Posterior cingulate gyrus (tissue), 11 donors: ENCODE measurements at regions not wholly inside any gene's neighbourhood (a gene's known extent, or its start where the extent isn't known, plus 50 kb on each side); places are given as distances from the start of the nearest gene placed in this dataset.

Source experiments
- DNase-seq, 10 donors: peaks; one replicate each; pipeline versions ENCODE4 v3.0.0 to v3.0.0-alpha.2; 2020 to 2021; ENCODE audit warnings: mixed read lengths in 3 of 10
- intact Hi-C: fragments of 100-400 bp; cut with DNase I; formaldehyde crosslinking; loops from one replicate; pipeline ENCODE4 v1.15.1; 2023

DNA sequence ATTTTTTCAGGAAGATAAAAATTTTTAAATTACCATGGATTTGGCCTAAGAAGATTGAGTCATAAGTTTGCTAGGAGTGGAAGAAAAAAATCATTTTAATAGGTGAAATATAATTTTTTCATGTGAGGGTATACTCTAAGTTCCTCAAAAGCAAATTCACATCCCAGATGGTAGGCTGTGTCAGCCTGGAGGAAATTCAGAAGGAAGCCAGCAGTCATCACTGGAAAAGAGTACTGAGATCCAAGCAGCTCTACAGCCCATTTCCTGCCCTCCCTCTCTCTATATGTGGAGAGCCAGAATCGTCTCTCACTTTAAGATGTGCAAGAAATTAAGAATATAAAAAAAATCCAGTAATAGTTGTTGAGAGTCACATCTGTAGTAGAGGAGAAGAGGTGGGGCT is 126.5 kb upstream of the CDH18 start:
- intact Hi-C loops: no loop called here
- no peak for DNase-seq

DNA sequence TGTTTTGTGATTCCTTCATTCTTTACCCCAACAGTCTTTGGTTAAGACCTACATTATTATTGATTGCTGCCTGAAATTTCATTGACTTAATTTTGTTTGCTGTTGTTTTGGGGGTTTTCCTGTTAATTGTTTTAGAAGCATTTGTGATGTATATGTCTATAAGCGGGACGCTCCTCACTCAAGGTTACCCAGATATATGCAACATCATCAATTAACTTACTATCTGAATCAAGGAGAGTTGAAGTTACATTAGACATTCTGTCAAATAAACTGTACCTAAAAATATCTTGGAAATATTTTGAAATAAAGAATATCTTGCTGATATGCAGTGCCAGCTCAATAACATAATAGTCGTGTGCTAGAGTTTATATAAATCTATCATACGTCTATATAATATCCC is 125.9 kb upstream of the CDH18 start:
- intact Hi-C loops: no loop called here
- DNase-seq: no peak

DNA sequence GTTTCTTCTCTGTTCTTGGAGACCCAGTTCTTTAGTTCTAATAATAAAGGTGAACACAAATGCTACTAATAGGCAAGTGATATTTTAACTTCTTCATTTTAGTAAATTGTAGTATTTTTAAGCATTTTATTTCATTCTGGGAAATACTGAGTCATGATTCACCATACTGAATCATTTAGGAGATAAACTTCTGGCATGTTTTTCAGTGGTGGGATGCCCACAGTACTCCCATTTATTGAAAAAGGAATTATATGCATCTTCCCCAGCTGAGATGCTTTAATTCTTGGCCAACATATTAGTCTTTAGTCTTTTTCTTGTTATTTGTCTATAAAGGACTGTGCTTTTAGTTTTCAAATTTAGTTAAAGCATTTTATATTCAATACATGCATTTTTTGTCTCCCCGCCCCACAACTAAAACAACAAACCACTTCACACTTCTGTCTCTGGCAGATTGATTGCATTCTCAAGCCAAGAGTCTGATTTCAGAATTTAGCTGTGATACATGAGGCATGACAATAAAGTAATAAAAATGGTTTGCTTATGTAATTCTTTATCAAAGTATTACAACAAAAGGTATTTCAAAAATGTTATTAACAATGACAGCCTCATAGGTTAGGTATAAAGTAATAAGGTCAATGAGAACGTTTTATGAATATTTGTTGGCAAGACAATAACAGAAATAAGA is 125.2 kb upstream of the CDH18 start:
- no peak for DNase-seq
- intact Hi-C loops: no loop called here

DNA sequence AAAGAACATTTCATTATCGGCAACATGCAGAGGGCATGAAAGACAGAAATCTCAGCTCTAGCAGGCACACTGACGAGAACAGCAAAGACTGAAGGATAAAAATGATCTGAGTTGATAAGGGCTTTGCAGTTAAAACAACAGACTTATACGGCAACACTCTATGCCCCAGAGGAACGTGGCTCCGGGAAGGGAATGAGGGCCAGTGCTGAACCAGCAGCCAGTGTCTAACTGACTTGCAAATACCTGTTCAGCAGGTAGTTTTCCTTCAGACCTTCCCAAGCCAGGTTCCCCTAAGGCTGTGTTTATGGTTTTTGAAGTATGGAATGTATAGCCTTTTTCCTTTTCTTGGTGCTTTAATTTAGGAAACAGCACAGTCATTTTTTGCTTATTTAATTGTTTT is 121.3 kb upstream of the CDH18 start:
- intact Hi-C loops: no loop called here
- DNase-seq: peak in 2 of 10 donors; percentile 72 to 78

DNA sequence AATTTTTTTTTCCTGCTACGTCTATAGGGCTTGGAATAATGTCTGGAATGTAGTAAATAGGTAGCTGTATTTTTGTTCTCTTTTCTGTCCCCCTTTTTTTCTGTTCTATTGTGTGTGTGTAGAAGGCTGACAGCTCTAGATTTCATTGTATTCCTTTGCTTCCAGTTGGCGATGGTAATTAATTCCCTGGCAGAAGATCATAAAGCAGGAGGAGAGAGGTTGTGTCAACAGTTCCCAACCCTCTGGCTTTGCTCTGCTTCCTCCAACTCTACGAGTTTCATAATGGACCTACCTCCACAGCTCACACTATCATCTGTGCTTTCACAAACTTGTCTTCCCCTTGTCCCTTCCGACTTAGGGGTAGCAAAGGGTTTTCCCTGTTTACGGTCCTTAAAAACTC is 117.9 kb upstream of the CDH18 start:
- intact Hi-C loops: no loop called here
- no peak for DNase-seq

DNA sequence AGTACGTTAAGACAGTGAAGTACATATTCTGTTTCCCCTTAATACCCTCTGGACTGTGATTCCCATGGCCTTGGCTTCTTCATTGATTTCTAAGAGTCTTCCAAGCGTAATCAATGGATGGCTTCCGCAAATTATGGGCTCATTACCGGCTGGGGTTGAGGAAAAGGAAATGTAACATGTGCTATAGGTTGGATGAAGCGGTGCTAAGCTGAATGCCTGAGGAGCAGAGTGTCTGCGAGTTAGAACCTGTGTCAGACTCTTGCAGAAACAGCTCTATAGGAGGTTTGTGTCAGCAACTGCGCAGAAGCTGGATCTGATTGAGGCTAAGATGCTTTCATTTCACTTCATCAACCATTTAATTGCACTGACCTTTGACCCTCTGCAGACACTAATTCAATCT is 114.3 kb upstream of the CDH18 start:
- no peak for DNase-seq
- intact Hi-C loops: no loop called here

DNA sequence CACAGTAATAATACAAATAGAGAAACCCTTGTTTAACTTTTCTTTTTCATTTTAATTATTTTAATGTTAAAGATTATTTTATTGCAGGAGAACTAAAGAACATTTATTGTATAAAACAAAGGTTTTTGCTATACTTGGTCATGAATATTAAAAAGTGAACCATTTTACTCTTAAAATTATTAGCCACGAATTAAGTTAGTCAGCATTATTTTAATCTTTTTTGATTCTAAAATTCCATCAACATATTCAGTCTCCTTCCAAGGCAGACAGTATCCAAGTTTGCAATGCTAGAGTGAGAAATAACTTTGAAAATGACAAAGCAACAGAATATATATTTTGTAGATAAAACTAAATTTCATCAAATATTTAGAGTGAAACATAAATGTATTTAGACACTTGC is 110.7 kb upstream of the CDH18 start:
- intact Hi-C loops: no loop called here
- no peak for DNase-seq

DNA sequence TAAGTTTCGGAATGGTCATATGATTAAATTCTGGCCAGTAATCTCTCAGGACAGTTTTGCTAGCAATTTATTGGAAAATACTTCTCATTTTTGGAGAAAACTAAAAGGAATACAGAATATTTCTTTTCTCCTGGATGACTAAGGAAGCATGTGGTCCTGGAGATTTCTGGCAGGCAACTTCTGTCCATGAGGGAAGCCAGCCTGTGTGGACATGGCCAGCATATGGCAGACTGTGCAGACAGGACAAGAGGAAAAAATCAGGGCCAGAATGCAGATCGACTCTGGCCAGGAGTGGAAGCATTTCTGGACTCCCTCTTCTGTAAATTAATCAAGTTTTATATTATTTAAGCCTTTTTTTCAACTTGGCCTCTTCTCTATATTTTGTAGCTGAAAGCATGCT is 100.4 kb upstream of the CDH18 start:
- intact Hi-C loops: no loop called here
- DNase-seq: peak in 1 of 10 donors; percentile 14

DNA sequence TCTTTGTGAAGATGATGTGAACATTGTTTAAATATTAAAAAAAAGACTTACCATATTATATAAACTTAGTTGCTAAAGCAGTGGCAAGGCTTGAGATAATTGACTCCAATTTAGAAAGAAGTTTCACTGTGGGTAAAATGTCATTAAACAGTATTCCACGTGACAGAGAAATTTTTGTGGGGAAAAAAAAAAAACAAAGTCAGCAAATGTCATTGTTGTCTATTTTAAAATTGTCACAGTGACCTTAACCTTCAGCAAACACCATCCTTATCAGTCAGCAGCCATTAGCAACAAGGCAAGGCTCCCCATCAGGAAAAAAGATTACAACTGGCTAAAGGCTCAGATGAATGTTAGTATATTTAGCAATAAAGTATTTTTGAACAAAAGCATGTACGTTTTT is 99.3 kb upstream of the CDH18 start:
- DNase-seq: no peak
- intact Hi-C loops: no loop called here

DNA sequence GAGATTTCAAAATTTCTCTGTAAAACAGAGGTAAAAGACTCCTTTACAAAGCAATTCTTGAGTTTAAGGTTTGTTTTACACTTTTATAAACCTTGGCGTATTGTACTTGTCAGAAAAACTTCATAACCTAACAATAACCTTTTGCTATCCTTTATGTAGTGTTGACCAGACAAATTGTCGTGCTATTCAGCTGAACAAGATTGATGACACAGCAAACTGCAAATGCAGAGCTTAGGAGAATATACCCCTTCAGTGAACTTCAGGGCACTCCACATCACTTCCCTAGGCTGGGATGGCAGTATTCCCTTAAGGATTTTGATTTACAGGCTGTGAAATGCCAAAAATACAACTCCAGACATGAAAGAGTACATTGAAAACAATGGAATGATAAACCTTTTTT is 89.2 kb upstream of the CDH18 start:
- no peak for DNase-seq
- intact Hi-C loops: no loop called here

DNA sequence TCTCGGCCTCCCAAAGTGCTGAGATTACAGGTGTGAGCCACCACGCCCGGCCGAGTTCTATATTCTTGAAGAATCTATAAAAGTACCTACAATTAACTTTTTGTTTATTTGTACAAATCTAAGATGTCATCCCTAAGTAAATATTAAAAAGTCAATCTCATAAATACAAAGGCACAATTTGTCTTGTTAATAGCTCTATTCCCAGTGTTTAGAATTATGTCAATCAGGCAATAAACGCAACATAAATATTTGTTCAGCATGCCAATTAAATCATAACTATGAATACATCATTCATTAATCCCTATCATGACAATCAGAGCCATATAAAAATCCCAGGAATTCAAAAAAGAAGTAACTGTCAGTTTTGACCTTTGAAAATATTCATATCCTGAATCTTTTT is 68.9 kb upstream of the CDH18 start:
- peak in 1 of 10 donors; percentile 61 for DNase-seq
- intact Hi-C loops: no loop called here

DNA sequence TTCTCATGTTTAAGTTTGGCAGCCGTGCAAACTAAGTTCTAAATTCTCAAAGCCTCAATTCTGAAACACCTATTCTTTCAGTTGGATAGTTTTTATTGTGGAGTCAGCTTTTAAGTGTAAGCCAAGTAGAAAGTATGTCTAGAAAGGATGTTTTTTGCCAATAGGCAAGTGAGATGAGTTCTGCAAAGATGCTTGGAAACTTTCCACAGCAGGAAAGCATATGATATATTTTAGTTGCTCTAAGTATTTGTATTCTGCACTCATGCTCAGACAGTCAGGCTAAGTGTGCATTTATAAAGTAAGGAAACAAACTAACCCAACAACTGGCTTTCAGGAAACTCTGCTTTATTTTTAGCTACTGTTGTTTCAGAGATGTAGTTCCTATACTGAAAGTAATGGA is 67.3 kb upstream of the CDH18 start:
- no peak for DNase-seq
- intact Hi-C loops: no loop called here

DNA sequence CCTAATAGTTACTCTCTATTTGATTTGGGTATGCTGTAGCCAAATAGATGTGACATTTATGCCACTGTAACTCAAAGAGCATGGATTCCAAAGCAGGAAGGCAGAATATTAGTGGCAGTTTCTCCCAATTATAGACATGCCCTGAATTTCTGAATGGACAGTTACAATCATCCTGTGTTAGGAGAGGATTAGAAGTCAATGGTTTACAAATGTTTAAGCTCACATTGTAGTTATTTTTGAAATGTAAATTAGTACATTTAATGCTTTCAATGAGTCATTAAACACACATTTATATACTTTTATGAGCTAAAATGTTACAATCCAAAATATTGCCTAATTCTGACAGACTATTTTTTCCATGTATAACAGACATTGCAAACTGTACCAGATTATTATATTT is 62.3 kb upstream of the CDH18 start:
- intact Hi-C loops: no loop called here
- no peak for DNase-seq

DNA sequence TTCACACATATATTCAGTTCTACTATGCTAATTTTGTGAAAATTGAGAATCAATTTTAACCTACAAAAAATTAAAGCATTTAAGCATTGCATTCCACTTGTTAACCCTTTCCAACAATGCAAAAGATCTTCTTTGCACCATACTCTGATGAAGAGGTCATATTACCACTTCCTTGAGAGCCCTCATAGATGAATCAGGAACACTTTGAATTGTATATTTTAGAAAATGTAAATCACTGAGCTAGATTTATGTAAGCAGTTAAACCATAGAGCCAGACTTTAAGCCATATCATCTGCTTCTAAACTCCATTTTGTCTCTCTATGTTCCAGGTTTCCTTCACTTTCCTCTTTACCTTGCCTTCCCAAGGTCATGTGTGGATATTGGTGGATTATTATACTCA is 56.5 kb upstream of the CDH18 start:
- intact Hi-C loops: no loop called here
- no peak for DNase-seq

DNA sequence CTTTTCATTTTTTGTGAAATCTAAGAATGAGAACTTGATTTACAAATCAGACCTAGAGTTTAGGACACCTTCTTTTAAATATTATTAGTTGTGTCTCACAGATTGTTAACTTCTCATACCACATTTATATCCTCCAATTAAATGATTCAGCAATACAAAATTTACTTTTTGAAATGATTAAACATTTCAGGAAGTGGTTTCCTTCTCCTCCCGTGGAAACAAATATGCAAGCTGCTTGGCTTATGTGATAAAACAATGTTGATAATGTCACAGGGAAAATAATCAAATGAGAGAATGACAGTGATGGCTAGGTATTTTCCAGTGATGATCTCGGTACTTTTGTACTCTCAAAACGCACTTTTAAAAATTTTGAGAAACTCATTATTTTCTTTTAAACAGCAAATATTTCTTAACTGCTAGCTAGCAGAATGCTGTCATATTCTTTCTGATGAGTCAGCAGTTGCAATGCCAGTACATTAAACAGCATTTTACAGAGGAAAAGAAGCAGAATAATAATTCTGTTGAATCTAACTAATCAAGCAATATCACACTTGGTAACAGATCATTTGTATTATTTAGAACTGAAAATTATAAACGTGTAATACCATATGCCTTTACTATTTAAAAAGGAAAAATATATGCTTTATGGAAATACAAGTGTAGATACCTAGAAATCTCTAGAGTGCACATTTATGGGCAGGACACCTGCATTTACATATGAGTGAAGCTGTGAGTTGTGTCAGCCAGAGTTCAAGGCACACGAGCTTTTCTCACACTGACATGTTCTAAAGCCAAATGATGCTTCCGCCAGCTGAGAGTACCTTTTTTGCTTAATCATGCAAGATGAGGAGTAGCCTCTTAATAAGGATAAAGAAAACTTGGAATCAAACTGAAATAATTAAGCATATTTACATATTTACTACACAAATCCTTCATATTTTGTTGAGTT is 53.6 kb upstream of the CDH18 start:
- DNase-seq: no peak
- intact Hi-C loops: no loop called here

DNA sequence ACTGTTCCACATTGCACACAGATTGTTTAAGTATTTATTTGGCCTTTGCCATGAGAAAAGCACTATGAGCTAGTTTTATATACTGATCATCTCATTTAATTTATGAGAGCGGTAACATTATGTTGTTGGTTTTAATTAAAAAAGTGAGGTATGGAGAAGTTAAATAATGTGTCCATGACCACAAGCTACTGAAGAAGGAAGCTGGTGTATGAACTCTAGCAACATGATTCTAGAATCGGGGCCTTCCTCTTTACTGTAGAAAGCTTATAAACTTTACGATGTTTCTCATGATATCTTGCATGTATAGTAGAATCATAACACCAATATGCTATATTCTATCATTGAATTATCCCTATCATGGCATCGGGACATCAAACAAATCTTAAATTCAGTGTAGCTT is 52.9 kb upstream of the CDH18 start:
- no peak for DNase-seq
- intact Hi-C loops: no loop called here
